Astrocyte of the cerebellum (primary cell): ENCODE measurements at regions not wholly inside any gene's neighbourhood (a gene's known extent, or its start where the extent isn't known, plus 50 kb on each side); places are given as distances from the start of the nearest gene placed in this dataset.
"Not testable (repeated sequence)": the region's sequence is repeated elsewhere in the genome, so short reads cannot be mapped to it uniquely, and the experiment has no call there.

Source experiments
- DNase-seq: peaks from one replicate; pipeline ENCODE4 v3.0.0-alpha.2; 2011; ENCODE audit warnings: low read depth
- H3K4me3 ChIP-seq: 2 replicates; pipeline ENCODE4 v1.5.1; 2011; ENCODE audit warnings: mild to moderate bottlenecking, low read depth, low read length, moderate library complexity
- CTCF ChIP-seq: IDR thresholded peaks from 2 replicates; pipeline ENCODE4 v1.5.1; 2012; ENCODE audit warnings: low read length, low read depth, moderate library complexity, mild to moderate bottlenecking; ENCODE audit errors: missing control alignments
- in situ Hi-C: cut with HindIII; loops from 2 replicates; pipeline ENCODE4 v1.10.0; 2017; ENCODE audit warnings: low sequenced_read_pairs

- H3K4me3 ChIP-seq, result no peak overlapping the region
- DNase-seq, result no peak
- in situ Hi-C loops, result no loop called here
- TF ChIP-seq CTCF, result no peak
These were observed 149.5 kb downstream of the KCNJ18 start for GRCh38 chr17:21841839-21842238.

- in situ Hi-C loops, result no loop called here
- no peak for TF ChIP-seq CTCF
- no peak for DNase-seq
- H3K4me3 ChIP-seq, result peak overlapping the region; percentile 5
These were observed 150.3 kb downstream of the KCNJ18 start for GRCh38 chr17:21842332-21843317.

DNA sequence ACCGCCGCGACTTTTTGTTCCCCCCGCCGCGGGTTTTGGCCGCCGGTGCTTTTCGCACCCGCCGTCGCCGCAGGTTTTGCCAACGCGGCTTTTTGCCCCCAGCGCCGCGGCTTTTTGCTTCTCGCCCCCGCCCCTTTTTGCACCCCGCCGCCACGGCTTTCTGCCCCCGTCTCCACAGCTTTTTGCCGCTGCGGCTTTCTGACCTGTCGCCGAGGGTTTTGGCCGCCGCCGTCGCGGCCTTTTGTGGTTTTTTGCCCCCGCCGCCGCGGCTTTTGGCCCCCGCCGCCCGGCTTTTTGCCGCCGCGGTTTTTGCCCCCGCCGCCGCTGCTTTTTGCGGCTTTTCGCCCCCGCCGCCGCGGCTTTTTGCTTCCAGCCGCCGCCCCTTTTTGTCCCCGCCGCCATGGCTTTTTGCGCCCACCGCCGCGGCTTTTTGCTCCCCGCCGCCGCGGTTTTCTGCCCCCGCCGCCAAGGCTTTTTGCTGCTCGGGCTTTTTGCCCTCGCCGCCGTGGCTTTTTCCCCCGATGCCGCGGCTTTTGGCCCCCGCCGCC is 151.1 kb downstream of the KCNJ18 start:
- in situ Hi-C loops, result no loop called here
- DNase-seq, result no peak
- no peak for TF ChIP-seq CTCF
- no peak overlapping the region for H3K4me3 ChIP-seq

GRCh38 chr17:21843951-21844590 is 151.7 kb downstream of the KCNJ18 start:
- in situ Hi-C loops, result no loop called here
- H3K4me3 ChIP-seq, result no peak overlapping the region
- no peak for DNase-seq
- TF ChIP-seq CTCF, result no peak

GRCh38 chr17:21848510-21848909 is 156.2 kb downstream of the KCNJ18 start:
- DNase-seq, in situ Hi-C loops, H3K4me3 ChIP-seq: not testable (repeated sequence)

DNA sequence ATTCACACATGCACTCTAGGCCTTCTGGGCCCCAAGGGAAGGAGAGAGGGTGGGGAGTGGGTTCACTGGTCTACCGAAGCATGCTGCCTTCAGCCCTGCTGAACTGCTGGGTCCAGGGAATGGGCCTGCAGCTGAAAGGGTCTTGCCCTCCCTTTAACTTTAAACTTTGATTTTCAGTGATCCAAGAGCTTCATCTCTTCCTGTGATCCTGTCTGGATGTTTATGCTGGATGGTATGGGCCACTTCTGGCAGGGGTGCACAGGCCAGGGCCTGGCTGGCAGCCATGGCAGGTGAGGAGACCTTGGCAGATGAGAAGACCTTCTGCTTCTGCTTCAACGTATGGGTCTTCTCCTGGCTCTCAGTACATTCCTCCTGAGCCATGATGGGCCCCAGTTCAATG is 156.7 kb downstream of the KCNJ18 start:
- in situ Hi-C loops, DNase-seq, H3K4me3 ChIP-seq: not testable (repeated sequence)

DNA sequence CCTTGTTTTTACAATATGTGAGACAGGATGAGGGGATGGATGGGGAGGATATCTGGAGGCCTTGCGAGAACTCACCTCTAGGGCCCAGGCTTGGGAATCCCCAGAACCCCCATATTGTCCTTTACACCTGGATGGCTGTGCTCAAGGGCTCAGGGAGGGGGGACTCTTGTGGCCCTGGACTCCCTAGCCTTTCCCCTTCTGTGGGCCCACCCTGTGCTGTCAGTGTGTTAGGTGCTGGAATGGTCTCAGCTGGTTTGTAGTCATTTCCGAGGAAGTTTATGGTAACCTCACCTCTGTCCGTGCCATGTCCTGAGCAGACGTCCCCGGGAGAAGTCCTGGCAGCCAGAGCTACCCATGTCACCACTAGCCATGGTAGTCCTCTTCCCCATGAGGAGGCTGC is 158.3 kb downstream of the KCNJ18 start:
- H3K4me3 ChIP-seq, in situ Hi-C loops, DNase-seq: not testable (repeated sequence)
